Adrenal gland (tissue), 5 donors: ENCODE measurements at regions not wholly inside any gene's neighbourhood (a gene's known extent, or its start where the extent isn't known, plus 50 kb on each side); places are given as distances from the start of the nearest gene placed in this dataset.

Experiments
- CTCF ChIP-seq, 6 experiments: fragments of 450-650 bp in 4 of 6; fragments of 200-600 bp in 2 of 6; sonication (generic) in 1 of 6; IDR thresholded peaks; 1 replicate in 5 of 6; 2 replicates in 1 of 6; pipeline versions ENCODE4 v1.5.1 to v1.8.0; 2016 to 2021; ENCODE audit warnings: antibody characterized with exemption in 6 of 6, mild to moderate bottlenecking in 2 of 6, moderate library complexity in 1 of 6
- POLR2A ChIP-seq, 2 donors: fragments of 450-650 bp; IDR thresholded peaks; one replicate each; pipeline ENCODE4 v1.6.1; 2017; ENCODE audit warnings: antibody characterized with exemption in 2 of 2, mild to moderate bottlenecking in 2 of 2, moderate library complexity in 1 of 2
- donor health status: DM: no; HTN: no; CAD: no.

DNA sequence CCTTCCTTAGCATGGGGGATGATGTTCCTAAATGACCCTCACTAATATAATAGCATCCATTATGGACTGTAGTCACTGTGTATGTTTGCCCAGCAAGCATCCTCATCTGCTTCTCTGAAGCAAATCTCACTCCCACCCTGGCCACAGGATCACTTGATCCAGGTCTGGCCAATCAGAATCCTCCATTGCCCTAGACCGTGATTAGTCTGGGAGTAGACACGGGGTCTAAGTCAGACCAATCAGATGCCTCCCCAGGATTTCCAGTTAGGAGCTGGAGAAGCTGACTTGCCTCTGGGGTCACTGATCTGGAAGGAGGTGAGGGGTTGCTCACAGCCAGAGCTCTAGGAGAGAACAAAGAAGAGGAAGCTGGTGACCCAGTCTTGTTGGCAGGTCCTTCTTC is 153.9 kb downstream of the DHX35 start:
- no peak for TF ChIP-seq POLR2A (IDR thresholded peaks at IDR 0.05)
- TF ChIP-seq CTCF (IDR thresholded peaks at IDR 0.05), result no peak
